ENCODE measurements at regions not wholly inside any gene's neighbourhood (a gene's known extent, or its start where the extent isn't known, plus 50 kb on each side); places are given as distances from the start of the nearest gene placed in this dataset.

GRCh38 chr16:85513180-85513579, 99.9 kb upstream of the GSE1 start:
- DNase-seq (ENCODE audit: low read depth in 1 of 2, low spot score in 1 of 2): no peak
- Histone ChIP-seq H3K27ac (no peak overlapping the region), H3K4me1 (ENCODE audit: low read depth) (peaks cover 31% of the 10 kb centered on the region), H3K9me3 (ENCODE audit: low read depth) (no peaks in the 10 kb centered on the region), H3K4me3 (no peak overlapping the region), H3K27me3 (no peaks in the 10 kb centered on the region), H3K36me3 (no peaks in the 10 kb centered on the region)
- TF ChIP-seq CTCF (IDR thresholded peaks at IDR 0.05; ENCODE audit: low read depth, low read length): no peak

- Histone ChIP-seq H3K36me3 (no peaks in the 10 kb centered on the region), H3K4me3 (no peak overlapping the region), H3K27me3 (no peaks in the 10 kb centered on the region), H3K27ac (peak overlapping the region; percentile 82), H3K4me1 (ENCODE audit: low read depth) (peaks cover 31% of the 10 kb centered on the region), H3K9me3 (ENCODE audit: low read depth) (no peaks in the 10 kb centered on the region)
- TF ChIP-seq CTCF (IDR thresholded peaks at IDR 0.05; ENCODE audit: low read depth, low read length): no peak
- no peak for DNase-seq (ENCODE audit: low read depth in 1 of 2, low spot score in 1 of 2)
Observed at GRCh38 chr16:85513649-85514048, 99.5 kb upstream of the GSE1 start.

GRCh38 chr16:85514295-85514597, 98.9 kb upstream of the GSE1 start:
- H3K27ac ChIP-seq: peak overlapping the region; percentile 82
- no peak for TF ChIP-seq CTCF (IDR thresholded peaks at IDR 0.05; ENCODE audit: low read depth, low read length)
- no peaks in the 10 kb centered on the region for H3K36me3 ChIP-seq
- no peaks in the 10 kb centered on the region for H3K9me3 ChIP-seq (ENCODE audit: low read depth)
- H3K4me1 ChIP-seq (ENCODE audit: low read depth): peaks cover 31% of the 10 kb centered on the region
- no peak for DNase-seq (ENCODE audit: low read depth in 1 of 2, low spot score in 1 of 2)
- H3K4me3 ChIP-seq: no peak overlapping the region
- H3K27me3 ChIP-seq: no peaks in the 10 kb centered on the region

GRCh38 chr16:85514598-85515318, 98.4 kb upstream of the GSE1 start:
- Histone ChIP-seq H3K36me3 (no peaks in the 10 kb centered on the region), H3K9me3 (ENCODE audit: low read depth) (no peaks in the 10 kb centered on the region), H3K4me1 (ENCODE audit: low read depth) (peaks cover 31% of the 10 kb centered on the region), H3K27ac (peak overlapping the region; percentile 82), H3K4me3 (no peak overlapping the region), H3K27me3 (no peaks in the 10 kb centered on the region)
- no peak for TF ChIP-seq CTCF (IDR thresholded peaks at IDR 0.05; ENCODE audit: low read depth, low read length)
- DNase-seq (ENCODE audit: low read depth in 1 of 2, low spot score in 1 of 2): peak in 1 of 2 donors; percentile 92

GRCh38 chr16:85515319-85515745, 97.8 kb upstream of the GSE1 start:
- DNase-seq (ENCODE audit: low read depth in 1 of 2, low spot score in 1 of 2): no peak
- no peak for TF ChIP-seq CTCF (IDR thresholded peaks at IDR 0.05; ENCODE audit: low read depth, low read length)
- H3K27me3 ChIP-seq: no peaks in the 10 kb centered on the region
- H3K4me1 ChIP-seq (ENCODE audit: low read depth): peaks cover 31% of the 10 kb centered on the region
- no peak overlapping the region for H3K4me3 ChIP-seq
- H3K36me3 ChIP-seq: no peaks in the 10 kb centered on the region
- H3K9me3 ChIP-seq (ENCODE audit: low read depth): no peaks in the 10 kb centered on the region
- peak overlapping the region; percentile 82 for H3K27ac ChIP-seq
